Subcutaneous abdominal adipose tissue (tissue), 5 donors: ENCODE measurements at regions not wholly inside any gene's neighbourhood (a gene's known extent, or its start where the extent isn't known, plus 50 kb on each side); places are given as distances from the start of the nearest gene placed in this dataset.

Experiments
- H3K27ac ChIP-seq: one replicate; pipeline ENCODE4 v1.7.0; 2013; ENCODE audit warnings: low read depth, mild to moderate bottlenecking, inconsistent platforms, low read length, moderate library complexity
- H3K27me3 ChIP-seq, 5 donors: one replicate each; pipeline ENCODE4 v1.7.0; 2013; ENCODE audit warnings: low read length in 5 of 5, inconsistent platforms in 1 of 5; ENCODE audit not compliant: control insufficient read depth in 5 of 5, insufficient read depth in 4 of 5
- H3K36me3 ChIP-seq, 5 donors: one replicate each; pipeline ENCODE4 v1.7.0; 2013; ENCODE audit warnings: low read length in 5 of 5; ENCODE audit not compliant: control insufficient read depth in 5 of 5, insufficient read depth in 5 of 5
- H3K4me1 ChIP-seq, 5 donors: one replicate each; pipeline ENCODE4 v1.7.0; 2013; ENCODE audit warnings: low read length in 5 of 5, mild to moderate bottlenecking in 3 of 5, moderate library complexity in 1 of 5; ENCODE audit not compliant: control insufficient read depth in 5 of 5, insufficient read depth in 5 of 5
- H3K4me3 ChIP-seq, 5 donors: one replicate each; pipeline ENCODE4 v1.7.0; 2013; ENCODE audit warnings: low read length in 5 of 5, low read depth in 1 of 5
- H3K9ac ChIP-seq, 5 donors: one replicate each; pipeline ENCODE4 v1.7.0; 2013; ENCODE audit warnings: low read length in 5 of 5, mild to moderate bottlenecking in 4 of 5, moderate library complexity in 3 of 5
- H3K9me3 ChIP-seq, 5 donors: one replicate each; pipeline ENCODE4 v1.7.0; 2013; ENCODE audit warnings: low read length in 5 of 5; ENCODE audit not compliant: control insufficient read depth in 5 of 5
- donor health status: healthy.
- donor health status: healthy.
- donor health status: healthy.
- donor health status: healthy.
- donor health status: healthy.

DNA sequence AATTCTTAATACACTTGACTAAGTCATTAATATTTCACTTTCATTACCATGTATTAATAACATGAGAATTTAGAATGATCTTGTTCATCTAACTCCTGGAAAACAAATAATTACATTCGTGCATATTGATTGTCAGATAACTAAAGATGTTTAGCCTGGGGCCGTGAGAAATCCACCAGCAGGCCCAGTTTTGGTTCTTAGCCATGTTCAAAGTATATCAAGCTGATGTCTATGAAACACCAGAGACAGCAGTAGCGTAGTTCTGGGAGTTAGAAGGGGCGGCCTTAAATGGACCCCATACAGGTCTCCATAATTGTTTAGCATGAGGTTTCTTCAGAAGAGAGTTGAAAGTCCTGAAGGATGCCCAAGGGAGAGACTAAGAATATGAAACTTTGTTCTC lies 103.6 kb upstream of the DPH6 start:
- no peaks in the 10 kb centered on the region for H3K36me3 ChIP-seq
- H3K9ac ChIP-seq, result no peak overlapping the region
- no peak overlapping the region for H3K4me3 ChIP-seq
- H3K4me1 ChIP-seq, result no peaks in the 10 kb centered on the region
- H3K9me3 ChIP-seq, result no peaks in the 10 kb centered on the region
- H3K27ac ChIP-seq, result no peak overlapping the region
- H3K27me3 ChIP-seq, result no peaks in the 10 kb centered on the region

DNA sequence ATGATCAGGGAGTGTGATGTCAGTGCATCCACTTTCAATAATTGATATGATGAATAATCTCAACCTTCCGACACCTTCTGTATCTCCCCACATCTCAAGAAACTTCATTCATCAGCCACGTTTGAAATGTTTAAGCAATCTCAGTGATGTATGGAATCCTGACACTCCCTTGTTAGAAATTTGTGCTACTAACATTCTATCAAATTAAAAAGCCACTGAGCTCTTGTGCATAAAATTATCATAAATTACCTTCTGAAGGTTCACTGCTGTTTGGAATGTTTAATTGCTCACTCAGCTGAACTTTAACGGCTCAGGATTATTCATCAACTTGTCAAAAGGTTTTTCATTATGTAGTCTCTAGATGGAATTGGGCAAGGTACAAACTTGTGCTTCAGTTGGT lies 108.4 kb upstream of the DPH6 start:
- H3K9me3 ChIP-seq, result no peaks in the 10 kb centered on the region
- H3K36me3 ChIP-seq, result no peaks in the 10 kb centered on the region
- no peak overlapping the region for H3K27ac ChIP-seq
- H3K27me3 ChIP-seq, result no peaks in the 10 kb centered on the region
- H3K9ac ChIP-seq, result no peak overlapping the region
- H3K4me1 ChIP-seq, result no peaks in the 10 kb centered on the region
- no peak overlapping the region for H3K4me3 ChIP-seq

DNA sequence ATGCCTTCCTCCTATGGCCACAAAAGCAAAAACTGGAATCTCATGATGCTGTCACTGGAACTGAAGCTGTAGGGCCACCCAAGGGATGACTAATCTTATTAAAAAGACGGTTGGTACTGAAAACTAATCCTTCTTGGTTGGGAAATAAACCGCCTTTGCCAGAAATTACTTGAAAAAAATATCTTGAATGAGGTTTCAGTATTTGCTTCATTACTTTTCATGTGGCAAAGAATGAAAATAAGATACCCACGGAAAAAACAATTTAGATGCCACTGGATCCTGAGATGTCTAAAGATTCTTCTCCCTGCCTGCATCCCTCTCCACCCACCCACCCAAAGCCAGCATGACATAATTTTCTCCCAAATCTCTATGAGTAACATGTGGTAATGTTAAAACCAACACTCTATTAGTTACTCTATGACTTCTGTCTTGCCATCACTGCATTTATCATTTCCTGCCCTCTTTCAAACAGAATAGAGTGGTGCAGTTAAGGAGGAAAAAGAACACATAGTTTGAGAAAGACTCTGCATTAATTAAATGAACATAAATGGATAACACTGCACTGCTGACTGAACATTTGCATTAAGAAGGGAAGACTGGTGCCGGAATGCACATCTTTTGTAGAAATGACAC lies 111.8 kb upstream of the DPH6 start:
- H3K4me3 ChIP-seq, result no peak overlapping the region
- no peaks in the 10 kb centered on the region for H3K4me1 ChIP-seq
- H3K9me3 ChIP-seq, result no peaks in the 10 kb centered on the region
- no peak overlapping the region for H3K27ac ChIP-seq
- no peak overlapping the region for H3K9ac ChIP-seq
- H3K27me3 ChIP-seq, result no peaks in the 10 kb centered on the region
- no peaks in the 10 kb centered on the region for H3K36me3 ChIP-seq

DNA sequence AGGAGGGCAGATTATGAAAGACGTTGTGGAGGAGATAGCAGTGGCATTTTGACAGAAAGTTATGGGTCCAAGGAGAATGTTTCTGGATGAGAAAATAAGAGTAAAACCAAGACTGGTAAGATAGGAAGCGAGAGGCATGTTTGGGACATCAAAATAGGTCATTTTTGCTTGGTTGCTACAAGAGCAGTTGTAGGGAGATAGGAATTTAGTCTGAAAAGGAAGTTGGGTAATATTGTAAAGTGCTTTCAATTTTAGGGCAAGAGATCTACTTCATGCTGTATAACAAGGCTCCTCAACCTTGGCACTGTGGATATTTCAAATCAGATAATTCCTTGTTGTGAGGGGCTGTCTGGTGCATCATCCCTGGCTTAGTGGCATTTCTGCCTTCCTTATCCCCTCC lies 118.0 kb upstream of the DPH6 start:
- Histone ChIP-seq H3K4me3 (no peak overlapping the region), H3K36me3 (no peaks in the 10 kb centered on the region), H3K27ac (no peak overlapping the region)

DNA sequence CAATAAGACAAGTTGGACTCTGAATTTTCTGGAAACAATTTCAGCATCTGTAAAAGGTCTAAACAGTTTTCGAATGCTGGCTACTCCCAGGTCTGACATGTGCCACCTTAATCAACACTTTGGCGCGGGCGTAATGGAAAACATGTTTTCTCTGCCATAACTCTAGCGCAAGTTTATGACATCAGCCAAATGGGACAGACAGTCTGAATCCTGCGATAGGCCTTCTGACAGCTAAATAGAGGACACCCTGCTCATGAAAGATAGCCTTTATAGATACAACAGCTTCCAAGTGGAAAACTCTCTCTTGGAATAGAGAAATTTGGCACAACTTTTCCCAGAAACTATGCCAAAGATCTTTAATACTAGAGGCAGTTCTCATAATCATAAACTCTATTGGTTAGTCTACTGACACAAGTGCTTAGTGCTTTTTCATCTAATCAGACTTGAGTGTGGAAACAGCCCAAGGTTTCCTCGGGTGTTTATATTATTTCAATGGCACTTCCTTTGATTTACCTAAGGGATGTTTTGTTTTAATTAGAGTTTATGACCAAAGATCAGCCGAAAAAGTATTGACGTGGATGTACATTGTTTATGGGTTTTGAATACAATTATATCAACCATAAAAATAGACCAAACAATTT lies 120.1 kb upstream of the DPH6 start:
- H3K27ac ChIP-seq, result peak overlapping the region; percentile 77
- H3K36me3 ChIP-seq, result no peaks in the 10 kb centered on the region
- H3K27me3 ChIP-seq, result no peaks in the 10 kb centered on the region
- peaks cover 2 to 22% (median 16%) of the 10 kb centered on the region in 5 donors for H3K4me1 ChIP-seq
- H3K4me3 ChIP-seq, result peak overlapping the region in 1 of 5 donors; percentile 19
- no peaks in the 10 kb centered on the region for H3K9me3 ChIP-seq
- no peak overlapping the region for H3K9ac ChIP-seq

More for the DNA sequence above, 118.0 kb upstream of the DPH6 start:
- Histone ChIP-seq H3K9me3 (no peaks in the 10 kb centered on the region), H3K27me3 (no peaks in the 10 kb centered on the region), H3K9ac (no peak overlapping the region), H3K4me1 (peaks cover 2 to 22% (median 13%) of the 10 kb centered on the region in 5 donors)

DNA sequence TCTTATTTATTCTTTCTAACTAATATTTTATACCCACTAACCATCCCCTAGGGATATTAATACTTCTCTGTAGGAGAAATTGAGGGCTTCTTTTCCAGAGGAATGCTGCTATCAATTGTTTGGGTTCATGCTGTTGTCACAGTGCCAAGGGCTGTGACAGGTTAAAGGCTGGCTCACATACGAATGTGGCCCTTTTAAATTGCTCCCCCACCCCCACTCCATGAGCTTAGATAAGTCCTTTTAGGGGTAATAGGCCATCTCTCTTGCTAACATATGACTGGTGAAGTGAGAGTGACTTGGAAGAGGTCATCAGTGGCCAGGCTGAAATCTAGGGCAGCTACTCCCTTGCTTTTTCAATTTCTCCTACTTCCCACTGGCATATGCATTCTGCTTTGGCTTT lies 121.9 kb upstream of the DPH6 start:
- H3K27me3 ChIP-seq, result no peaks in the 10 kb centered on the region
- no peak overlapping the region for H3K27ac ChIP-seq
- H3K4me1 ChIP-seq, result peaks cover 2 to 33% (median 21%) of the 10 kb centered on the region in 5 donors
- H3K9ac ChIP-seq, result no peak overlapping the region
- H3K36me3 ChIP-seq, result no peaks in the 10 kb centered on the region
- H3K9me3 ChIP-seq, result no peaks in the 10 kb centered on the region
- no peak overlapping the region for H3K4me3 ChIP-seq

DNA sequence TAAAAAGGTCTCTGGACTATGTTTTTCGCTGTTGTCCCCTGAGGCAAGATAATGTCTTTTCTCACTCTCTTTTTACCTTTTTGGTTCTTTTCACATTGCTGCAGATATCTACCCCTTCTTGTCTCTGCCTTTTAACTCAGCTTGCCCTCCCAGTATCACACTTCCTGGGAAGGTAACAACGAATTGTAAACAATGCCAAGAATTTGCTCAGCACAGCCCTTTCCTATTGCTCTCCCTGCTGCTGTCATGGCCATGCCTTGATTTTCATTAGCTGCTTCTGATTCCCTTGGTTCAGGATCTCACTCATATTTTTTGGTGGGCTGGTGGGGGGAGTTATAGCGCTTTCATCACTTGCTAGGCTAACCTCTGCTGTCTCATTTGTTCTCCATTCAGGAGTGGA lies 123.1 kb upstream of the DPH6 start:
- H3K9me3 ChIP-seq, result no peaks in the 10 kb centered on the region
- no peak overlapping the region for H3K9ac ChIP-seq
- H3K27me3 ChIP-seq, result no peaks in the 10 kb centered on the region
- no peak overlapping the region for H3K27ac ChIP-seq
- no peak overlapping the region for H3K4me3 ChIP-seq
- H3K4me1 ChIP-seq, result peaks cover 2 to 42% (median 25%) of the 10 kb centered on the region in 5 donors
- no peaks in the 10 kb centered on the region for H3K36me3 ChIP-seq

DNA sequence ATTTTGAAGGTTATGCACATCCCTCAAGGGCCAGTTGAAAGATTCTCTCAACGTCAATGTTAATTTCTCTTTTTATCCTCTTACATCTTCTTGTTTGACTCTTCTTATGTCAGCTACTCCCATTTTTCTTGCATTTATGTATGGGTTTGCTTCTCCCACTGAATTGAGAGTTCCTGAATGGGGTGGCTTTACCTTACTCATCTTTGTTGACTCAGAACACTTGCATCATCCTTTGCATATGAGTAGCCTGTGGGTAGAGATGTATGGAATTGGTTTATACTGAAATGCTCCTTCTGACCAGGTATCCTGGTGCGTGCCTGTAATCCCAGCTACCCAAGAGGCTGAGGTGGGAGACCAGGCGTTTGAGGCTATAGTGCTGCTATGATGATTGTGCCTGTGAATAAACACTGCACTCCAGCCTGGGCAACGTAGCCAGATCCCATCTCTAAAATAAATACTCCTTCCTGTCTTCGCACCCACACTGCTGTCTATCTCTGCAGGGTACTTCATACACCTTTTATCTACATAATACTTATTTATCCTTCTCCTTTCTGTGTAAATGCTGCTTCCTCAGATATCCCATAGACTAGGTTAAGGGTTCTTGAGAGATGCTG lies 123.6 kb upstream of the DPH6 start:
- H3K27ac ChIP-seq, result no peak overlapping the region
- H3K9me3 ChIP-seq, result no peaks in the 10 kb centered on the region
- no peak overlapping the region for H3K9ac ChIP-seq
- no peaks in the 10 kb centered on the region for H3K27me3 ChIP-seq
- no peak overlapping the region for H3K4me3 ChIP-seq
- H3K4me1 ChIP-seq, result peaks cover 2 to 42% (median 25%) of the 10 kb centered on the region in 5 donors
- no peaks in the 10 kb centered on the region for H3K36me3 ChIP-seq

DNA sequence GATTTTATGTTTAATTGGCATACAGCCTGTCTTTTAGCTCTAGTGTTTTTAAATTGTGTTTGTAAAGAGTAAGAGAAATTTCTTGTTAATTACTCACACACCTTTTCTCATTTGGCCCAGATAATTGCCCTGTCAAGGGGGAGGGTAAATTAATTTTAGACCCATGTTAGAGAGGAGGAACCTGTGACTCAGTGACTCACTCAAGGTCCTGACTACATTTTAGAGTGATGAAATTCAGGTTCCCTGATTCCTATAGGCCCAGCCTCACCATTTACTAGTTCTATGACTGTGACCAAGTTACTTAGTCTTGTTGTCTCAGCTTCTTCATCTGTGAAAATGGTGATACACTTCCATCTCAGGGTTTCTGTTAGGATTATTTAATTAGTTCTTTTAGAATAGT lies 125.2 kb upstream of the DPH6 start:
- H3K27me3 ChIP-seq, result no peaks in the 10 kb centered on the region
- no peak overlapping the region for H3K9ac ChIP-seq
- peaks cover 4 to 43% (median 29%) of the 10 kb centered on the region in 5 donors for H3K4me1 ChIP-seq
- no peaks in the 10 kb centered on the region for H3K36me3 ChIP-seq
- no peak overlapping the region for H3K4me3 ChIP-seq
- H3K27ac ChIP-seq, result no peak overlapping the region
- H3K9me3 ChIP-seq, result no peaks in the 10 kb centered on the region

DNA sequence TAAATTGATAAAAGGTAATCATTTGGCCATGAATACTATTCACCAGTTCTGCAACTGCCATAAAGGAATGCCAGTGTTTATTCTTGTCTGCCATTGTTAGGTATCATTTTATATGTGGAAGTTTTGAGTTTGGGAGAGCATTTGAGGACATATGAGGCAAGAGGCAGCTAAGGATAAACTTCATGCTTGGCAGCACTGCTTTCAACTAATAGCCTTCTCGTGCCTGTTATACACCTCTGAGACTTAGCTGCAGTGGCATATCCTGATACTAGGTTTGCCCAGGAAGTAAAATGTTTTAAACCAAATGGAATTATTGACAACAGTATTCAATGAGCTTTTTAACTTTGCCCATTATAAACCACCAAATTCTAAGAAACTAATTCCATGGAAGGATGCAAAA lies 126.0 kb upstream of the DPH6 start:
- no peaks in the 10 kb centered on the region for H3K9me3 ChIP-seq
- H3K4me1 ChIP-seq, result peaks cover 4 to 36% (median 21%) of the 10 kb centered on the region in 5 donors
- no peak overlapping the region for H3K9ac ChIP-seq
- H3K27me3 ChIP-seq, result no peaks in the 10 kb centered on the region
- no peaks in the 10 kb centered on the region for H3K36me3 ChIP-seq
- no peak overlapping the region for H3K27ac ChIP-seq
- H3K4me3 ChIP-seq, result no peak overlapping the region
